A549 (cell line): ENCODE measurements at regions not wholly inside any gene's neighbourhood (a gene's known extent, or its start where the extent isn't known, plus 50 kb on each side); places are given as distances from the start of the nearest gene placed in this dataset.

Experiments used
- ATAC-seq, 2 experiments: fragments of 200-7000 bp in 1 of 2; fragments of >200 bp in 1 of 2; cut with Nextera tagmentation in 1 of 2; cut with Tn5 transposase in 1 of 2; 3 replicates each; pipeline versions ENCODE4 v1.8.0 to v1.9.1; 2018 to 2020; ENCODE audit warnings: mild to moderate bottlenecking in 1 of 2, moderate library complexity in 1 of 2
- CTCF ChIA-PET: fragments of 300-600 bp; sonication (Branson Sonifier 250); formaldehyde crosslinking; extraction: SDS; loops from one replicate; lab custom pipeline; 2021; ENCODE audit warnings: antibody characterized with exemption, inconsistent platforms; lab: Yijun Ruan, JAX
- POLR2A ChIA-PET: fragments of 350-600 bp; formaldehyde crosslinking; extraction: SDS; loops from one replicate; lab custom pipeline; 2021; ENCODE audit warnings: antibody characterized with exemption, inconsistent platforms; lab: Yijun Ruan, JAX
- DNase-seq, 2 experiments: peaks; one replicate each; pipeline versions ENCODE4 v3.0.0 to v3.0.0-alpha.2; 2011 to 2016; ENCODE audit warnings: low read depth in 1 of 2, low spot score in 1 of 2
- FAIRE-seq: peaks from 2 replicates; lab custom pipeline; 2011; peaks lifted over from hg19 to GRCh38; lab: Jason Lieb, UNC
- H3K27ac ChIP-seq, 2 experiments: fragments of >200 bp; sonication (Bioruptor Twin); formaldehyde crosslinking; 3 replicates each; pipeline ENCODE4 v1.5.1; 2016 to 2017
- H3K4me1 ChIP-seq: fragments of >200 bp; sonication (Bioruptor Twin); formaldehyde crosslinking; 3 replicates; pipeline ENCODE4 v1.6.1; 2016
- H3K4me2 ChIP-seq: fragments of >200 bp; sonication (Bioruptor Twin); formaldehyde crosslinking; 3 replicates; pipeline ENCODE4 v1.6.1; 2016
- H3K4me3 ChIP-seq: fragments of >200 bp; sonication (Bioruptor Twin); formaldehyde crosslinking; 3 replicates; pipeline ENCODE4 v1.5.1; 2016
- H3K9me3 ChIP-seq: fragments of >200 bp; sonication (Bioruptor Twin); formaldehyde crosslinking; 3 replicates; pipeline ENCODE4 v1.6.1; 2016
- ATOH8 ChIP-seq: fragments of 250-450 bp; sonication (Bioruptor Pico); IDR thresholded peaks from 2 replicates; pipeline ENCODE4 v1.5.0; 2020; ENCODE audit warnings: low read depth, mild to moderate bottlenecking, moderate library complexity
- CBX2 ChIP-seq: fragments of 200-600 bp; sonication (generic); IDR thresholded peaks from 2 replicates; pipeline ENCODE4 v1.6.1; 2016; ENCODE audit warnings: low read depth, mild to moderate bottlenecking, borderline replicate concordance
- CEBPB ChIP-seq, 2 experiments: fragments of >200 bp in 1 of 2; sonication (Bioruptor Twin) in 1 of 2; formaldehyde crosslinking in 1 of 2; IDR thresholded peaks; 2 replicates each; pipeline ENCODE4 v1.6.1; 2012 to 2016
- CHD2 ChIP-seq: fragments of 150-350 bp; IDR thresholded peaks from 2 replicates; pipeline ENCODE4 v1.6.1; 2014; ENCODE audit warnings: low read length; ENCODE audit not compliant: partially characterized antibody
- CHD4 ChIP-seq: fragments of 200-600 bp; sonication (generic); IDR thresholded peaks from 2 replicates; pipeline ENCODE4 v1.6.1; 2016; ENCODE audit warnings: antibody characterized with exemption, mild to moderate bottlenecking, borderline replicate concordance
- EHF ChIP-seq: fragments of 250-450 bp; sonication (Bioruptor Pico); IDR thresholded peaks from 2 replicates; pipeline ENCODE4 v1.5.0; 2020; ENCODE audit warnings: mild to moderate bottlenecking
- EHMT2 ChIP-seq: fragments of 200-600 bp; sonication (generic); IDR thresholded peaks from 2 replicates; pipeline ENCODE4 v1.6.1; 2016; ENCODE audit warnings: antibody characterized with exemption, low read depth, mild to moderate bottlenecking, moderate library complexity
- ESRRA ChIP-seq: fragments of 150-350 bp; IDR thresholded peaks from 2 replicates; pipeline ENCODE4 v1.6.1; 2014; ENCODE audit warnings: mild to moderate bottlenecking, low read length, borderline replicate concordance
- FOSB ChIP-seq: fragments of 250-450 bp; sonication (Bioruptor Pico); IDR thresholded peaks from 2 replicates; pipeline ENCODE4 v1.5.0; 2020; ENCODE audit warnings: mild to moderate bottlenecking, moderate library complexity
- FOXS1 ChIP-seq: fragments of 250-450 bp; sonication (Bioruptor Pico); IDR thresholded peaks from 2 replicates; pipeline ENCODE4 v1.5.0; 2020; ENCODE audit warnings: mild to moderate bottlenecking, moderate library complexity
- GATA3 ChIP-seq: IDR thresholded peaks from 2 replicates; pipeline ENCODE4 v1.6.1; 2012; ENCODE audit warnings: borderline replicate concordance
- HEYL ChIP-seq: fragments of 250-450 bp; sonication (Bioruptor Pico); IDR thresholded peaks from 2 replicates; pipeline ENCODE4 v1.8.0; 2021; ENCODE audit warnings: mild to moderate bottlenecking, moderate library complexity
- HOXB5 ChIP-seq: fragments of 250-450 bp; sonication (Bioruptor Pico); IDR thresholded peaks from 2 replicates; pipeline ENCODE4 v1.5.0; 2020; ENCODE audit warnings: mild to moderate bottlenecking, moderate library complexity
- JUN ChIP-seq, 2 experiments: fragments of >200 bp; sonication (Bioruptor Twin); formaldehyde crosslinking; IDR thresholded peaks; 2 replicates in 1 of 2; 3 replicates in 1 of 2; pipeline ENCODE4 v1.6.1; 2016 to 2017
- KDM1A ChIP-seq: fragments of 200-600 bp; sonication (generic); IDR thresholded peaks from 2 replicates; pipeline ENCODE4 v1.6.1; 2016; ENCODE audit warnings: low read depth, mild to moderate bottlenecking
- MAZ ChIP-seq: fragments of 150-350 bp; IDR thresholded peaks from 2 replicates; pipeline ENCODE4 v1.6.1; 2014; ENCODE audit warnings: antibody characterized with exemption, low read depth, low read length, borderline replicate concordance
- NFE2L2 ChIP-seq: fragments of 150-350 bp; conservative IDR thresholded peaks from 2 replicates; pipeline ENCODE4 v1.6.1; 2014; ENCODE audit warnings: low read length
- PHF8 ChIP-seq: fragments of 200-600 bp; sonication (generic); IDR thresholded peaks from 2 replicates; pipeline ENCODE4 v1.6.1; 2016; ENCODE audit warnings: low read depth, mild to moderate bottlenecking, antibody characterized with exemption, moderate library complexity, borderline replicate concordance
- POLR2A ChIP-seq: IDR thresholded peaks from 2 replicates; pipeline ENCODE4 v1.6.1; 2012; ENCODE audit warnings: mild to moderate bottlenecking, low read length
- RCOR1 ChIP-seq: fragments of 150-350 bp; IDR thresholded peaks from 2 replicates; pipeline ENCODE4 v1.6.1; 2014; ENCODE audit warnings: antibody characterized with exemption, low read length, low read depth
- RNF2 ChIP-seq: fragments of 200-600 bp; sonication (generic); IDR thresholded peaks from 2 replicates; pipeline ENCODE4 v1.6.1; 2016; ENCODE audit warnings: low read depth, mild to moderate bottlenecking, antibody characterized with exemption, moderate library complexity, borderline replicate concordance
- TFCP2L1 ChIP-seq: fragments of 250-450 bp; sonication (Bioruptor Pico); IDR thresholded peaks from 2 replicates; pipeline ENCODE4 v1.5.0; 2021; ENCODE audit warnings: mild to moderate bottlenecking
- USF2 ChIP-seq: fragments of 450-650 bp; IDR thresholded peaks from 2 replicates; pipeline ENCODE4 v1.6.1; 2014; ENCODE audit warnings: antibody characterized with exemption
- ZNF302 ChIP-seq: fragments of 250-450 bp; sonication (Bioruptor Pico); IDR thresholded peaks from 2 replicates; pipeline ENCODE4 v1.9.0; 2021; ENCODE audit warnings: inconsistent platforms, mild to moderate bottlenecking, moderate library complexity
- WGBS: methylation state at CpG from one replicate; pipeline ENCODE4 v1.1.6; 2017; ENCODE audit errors: missing lambda C conversion rate; 5-methylcytosine and 5-hydroxymethylcytosine counted together
- TF ChIP-seq, protein P1 (sequence below): fragments of 150-350 bp; IDR thresholded peaks from 2 replicates; pipeline ENCODE4 v1.6.1; 2014; ENCODE audit warnings: low read depth, mild to moderate bottlenecking, low read length
- TF ChIP-seq, protein P2 (sequence below): IDR thresholded peaks from 2 replicates; pipeline ENCODE4 v1.6.1; 2012; ENCODE audit warnings: low read depth, borderline replicate concordance

- TF ChIP-seq USF2: no peak
- no peak for TF ChIP-seq GATA3
- TF ChIP-seq HOXB5 (CRISPR knock-in tag): no peak
- no peak for TF ChIP-seq TFCP2L1 (CRISPR knock-in tag)
- no peak for TF ChIP-seq CHD4
- no peak for TF ChIP-seq PHF8
- no peak for TF ChIP-seq POLR2A
- TF ChIP-seq FOXS1 (CRISPR knock-in tag): no peak
- TF ChIP-seq EHF: no peak
- no peak for TF ChIP-seq HEYL (CRISPR knock-in tag)
- no peak for TF ChIP-seq KDM1A
- no peak for TF ChIP-seq FOSB (CRISPR knock-in tag)
- TF ChIP-seq RNF2: no peak
- no peak for TF ChIP-seq ATOH8 (CRISPR knock-in tag)
- TF ChIP-seq RCOR1: no peak
- Histone ChIP-seq H3K4me1 (no peaks in the 10 kb centered on the region), H3K4me2 (no peak overlapping the region), H3K4me3 (no peak overlapping the region), H3K27ac (no peak overlapping the region), H3K9me3 (no peaks in the 10 kb centered on the region)
- POLR2A ChIA-PET: no interaction called here
- 26% methylated on average over 7 of the region's 7 CpGs for WGBS
- DNase-seq: no peak
- ATAC-seq: no peak
- CTCF ChIA-PET: interaction anchor here (1.4 kb wide), 1 partner anchor 9 kb away, joined by 7 read pairs; no protein-coding TSS in a partner anchor
- FAIRE-seq: no peak
These were observed 88.0 kb upstream of the MPHOSPH6 start for GRCh38 chr16:82257990-82258389.

DNA sequence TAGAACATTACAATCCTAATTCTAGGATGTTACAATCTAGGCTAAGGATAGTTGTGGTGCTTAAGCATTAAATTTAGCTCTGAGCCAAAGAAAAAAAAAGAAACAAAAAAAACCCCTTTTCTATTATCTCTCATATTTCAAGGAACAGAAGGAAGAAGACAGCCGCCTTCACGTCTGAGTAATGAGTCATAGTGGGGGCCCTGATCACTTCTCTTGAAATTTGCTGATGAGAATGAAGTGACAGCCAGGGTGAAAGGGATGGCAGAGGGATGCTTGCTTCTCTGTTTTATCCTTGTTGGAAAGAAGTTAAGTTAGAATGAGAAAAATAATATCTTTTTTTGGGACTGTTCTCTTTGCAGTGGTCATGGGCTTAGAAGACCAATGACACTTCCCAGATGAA, 82.6 kb upstream of the MPHOSPH6 start:
- no peak for DNase-seq
- TF ChIP-seq GATA3 (no peak), RNF2 (no peak), MAZ (no peak), JUN (IDR thresholded peaks at IDR 0.05) (no peak)
- ChIA-PET CTCF (no interaction called here), POLR2A (no interaction called here)
- no peak for FAIRE-seq
- WGBS: 36% methylated on average over 2 of the region's 2 CpGs
- no peak for ATAC-seq
- Histone ChIP-seq H3K9me3 (no peaks in the 10 kb centered on the region), H3K4me1 (no peaks in the 10 kb centered on the region), H3K4me2 (no peak overlapping the region), H3K4me3 (no peak overlapping the region), H3K27ac (no peak overlapping the region)

DNA sequence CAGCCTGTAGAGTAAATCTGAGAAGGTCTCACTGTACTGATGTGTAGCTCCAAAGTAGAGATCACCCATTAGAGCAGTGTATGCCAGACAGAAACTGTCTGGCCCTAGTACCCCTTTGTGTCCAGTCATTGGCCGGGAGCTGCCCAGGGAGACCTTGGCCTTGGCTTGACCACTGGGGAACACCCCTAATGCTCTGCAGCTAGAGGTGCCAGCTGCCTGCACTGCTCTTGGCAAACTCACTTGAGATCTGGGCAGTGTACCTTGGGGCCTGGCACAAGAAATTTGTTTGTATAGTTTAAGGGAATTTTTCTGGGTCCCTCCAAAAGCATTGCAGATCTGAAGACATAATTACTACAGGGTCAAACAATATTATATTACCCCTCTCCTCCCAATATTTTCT, 78.7 kb upstream of the MPHOSPH6 start:
- ATAC-seq (no peak), FAIRE-seq (no peak), DNase-seq (no peak)
- no peak overlapping the region for H3K4me2 ChIP-seq
- CTCF ChIA-PET: interaction anchor here (1.0 to 5.1 kb wide), 3 partner anchors 10 to 307 kb away, joined by 3 to 34 read pairs (median 7); no protein-coding TSS in a partner anchor
- no peak overlapping the region for H3K27ac ChIP-seq
- H3K4me1 ChIP-seq: no peaks in the 10 kb centered on the region
- 0% methylated on average over 1 of the region's 1 CpG for WGBS
- H3K9me3 ChIP-seq: no peaks in the 10 kb centered on the region
- POLR2A ChIA-PET: no interaction called here
- H3K4me3 ChIP-seq: no peak overlapping the region
- TF ChIP-seq EHMT2 (no peak), POLR2A (no peak), ZNF302 (CRISPR knock-in tag) (no peak), ATOH8 (CRISPR knock-in tag) (no peak), RCOR1 (no peak), KDM1A (no peak), CHD2 (no peak), CEBPB (IDR thresholded peaks at IDR 0.05) (no peak), CBX2 (no peak), NFE2L2 (no peak), ESRRA (no peak)
- TF ChIP-seq, protein P1, sequence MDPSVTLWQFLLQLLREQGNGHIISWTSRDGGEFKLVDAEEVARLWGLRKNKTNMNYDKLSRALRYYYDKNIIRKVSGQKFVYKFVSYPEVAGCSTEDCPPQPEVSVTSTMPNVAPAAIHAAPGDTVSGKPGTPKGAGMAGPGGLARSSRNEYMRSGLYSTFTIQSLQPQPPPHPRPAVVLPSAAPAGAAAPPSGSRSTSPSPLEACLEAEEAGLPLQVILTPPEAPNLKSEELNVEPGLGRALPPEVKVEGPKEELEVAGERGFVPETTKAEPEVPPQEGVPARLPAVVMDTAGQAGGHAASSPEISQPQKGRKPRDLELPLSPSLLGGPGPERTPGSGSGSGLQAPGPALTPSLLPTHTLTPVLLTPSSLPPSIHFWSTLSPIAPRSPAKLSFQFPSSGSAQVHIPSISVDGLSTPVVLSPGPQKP: no peak
- TF ChIP-seq, protein P2, sequence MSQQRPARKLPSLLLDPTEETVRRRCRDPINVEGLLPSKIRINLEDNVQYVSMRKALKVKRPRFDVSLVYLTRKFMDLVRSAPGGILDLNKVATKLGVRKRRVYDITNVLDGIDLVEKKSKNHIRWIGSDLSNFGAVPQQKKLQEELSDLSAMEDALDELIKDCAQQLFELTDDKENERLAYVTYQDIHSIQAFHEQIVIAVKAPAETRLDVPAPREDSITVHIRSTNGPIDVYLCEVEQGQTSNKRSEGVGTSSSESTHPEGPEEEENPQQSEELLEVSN: no peak
